Heart right ventricle (tissue), 16 donors: ENCODE measurements at regions not wholly inside any gene's neighbourhood (a gene's known extent, or its start where the extent isn't known, plus 50 kb on each side); places are given as distances from the start of the nearest gene placed in this dataset.

Experiments used
- ATAC-seq, 8 donors: fragments of 200-7000 bp; cut with Tn5 transposase; one replicate each; pipeline ENCODE4 v1.9.1; 2020; ENCODE audit warnings: mild to moderate bottlenecking in 8 of 8, moderate library complexity in 8 of 8, moderate number of reproducible peaks in 1 of 8
- DNase-seq, 2 donors: peaks; one replicate each; pipeline ENCODE4 v3.0.0-alpha.2; 2020
- H3K27ac ChIP-seq, 10 donors: fragments of 200-600 bp; sonication (generic) in 2 of 10; one replicate each; pipeline versions ENCODE4 v1.5.0 to v1.8.0; 2020 to 2022; ENCODE audit warnings: mild to moderate bottlenecking in 3 of 10
- H3K27me3 ChIP-seq, 7 donors: fragments of 200-600 bp; one replicate each; pipeline ENCODE4 v1.8.0; 2021 to 2022; ENCODE audit warnings: mild to moderate bottlenecking in 2 of 7
- H3K36me3 ChIP-seq, 9 donors: fragments of 200-600 bp; sonication (generic) in 1 of 9; one replicate each; pipeline versions ENCODE4 v1.5.0 to v1.8.0; 2020 to 2022; ENCODE audit warnings: mild to moderate bottlenecking in 2 of 9
- H3K4me1 ChIP-seq, 9 donors: fragments of 200-600 bp; sonication (generic) in 1 of 9; one replicate each; pipeline versions ENCODE4 v1.5.0 to v1.8.0; 2020 to 2022; ENCODE audit warnings: mild to moderate bottlenecking in 4 of 9
- H3K4me3 ChIP-seq, 10 donors: fragments of 200-600 bp; sonication (generic) in 2 of 10; one replicate each; pipeline versions ENCODE4 v1.5.0 to v1.8.0; 2020 to 2022; ENCODE audit warnings: mild to moderate bottlenecking in 7 of 10, moderate library complexity in 2 of 10
- H3K9me3 ChIP-seq, 11 donors: fragments of 200-600 bp in 10 of 11; sonication (generic) in 2 of 11; one replicate each; pipeline versions ENCODE4 v1.5.0 to v1.8.0; 2013 to 2022; ENCODE audit warnings: mild to moderate bottlenecking in 2 of 11, control low read depth in 1 of 11, moderate library complexity in 1 of 11
- WGBS, 2 donors: extraction: QIAGEN DNeasy Blood & Tissue Kit; methylation state at CpG; one replicate each; pipeline ENCODE4 v1.1.7; 2013; ENCODE audit warnings: inconsistent platforms in 1 of 2; 5-methylcytosine and 5-hydroxymethylcytosine counted together
- intact Hi-C, 10 donors: fragments of 100-400 bp; cut with DNase I; formaldehyde crosslinking; loops; one replicate each; pipeline versions ENCODE4 v1.11.1 to v1.14.2; 2022
- TF ChIP-seq, protein P1 (sequence below), 9 donors: fragments of 200-600 bp; sonication (generic) in 2 of 9; IDR thresholded peaks; one replicate each; pipeline versions ENCODE4 v1.5.0 to v1.8.0; 2021 to 2022; ENCODE audit warnings: antibody characterized with exemption in 9 of 9, mild to moderate bottlenecking in 5 of 9, moderate library complexity in 1 of 9
- donor health status: Arrhythmogenic right ventricular cardiomyopathy.
- donor health status: ischemic (EF 13 %, LVEDD 7.1; RV severe dilation, severe dysfunction).
- donor health status: healthy with polysubstance abuse.
- donor health status: DM: no; HTN: yes; CAD: no.
- donor health status: DM: no; HTN: no; CAD: no.
- donor health status: ischemic (EF 25% LVEDD 6.9; RV normal size, moderate dysfunction).
- donor health status: ischemic (EF 25% LVEDD 5.7; RV mildly dilated, moderate dysfunction).
- donor health status: healthy.
- donor health status: DM: yes; HTN: yes; CAD: no.
- donor health status: Ischemic cardiomyopathy.
- donor health status: ischemic (EF 35%, LVEDD 5.7; RV mildly dilated, moderate dysfunction).
- donor health status: nonischemic (EF 11% LVEDD 7.7; RV severe dilation, severe dysfunction).
- donor health status: DM: yes; HTN: yes; CAD: no.
- donor health status: PGD.
- donor health status: ischemic (EF 29% LVEDD 5.4; RV normal size, mild dysfunction).
- donor health status: nonischemic (EF 23%, LVEDD 6.1; RV moderate dilation, normal function).

DNA sequence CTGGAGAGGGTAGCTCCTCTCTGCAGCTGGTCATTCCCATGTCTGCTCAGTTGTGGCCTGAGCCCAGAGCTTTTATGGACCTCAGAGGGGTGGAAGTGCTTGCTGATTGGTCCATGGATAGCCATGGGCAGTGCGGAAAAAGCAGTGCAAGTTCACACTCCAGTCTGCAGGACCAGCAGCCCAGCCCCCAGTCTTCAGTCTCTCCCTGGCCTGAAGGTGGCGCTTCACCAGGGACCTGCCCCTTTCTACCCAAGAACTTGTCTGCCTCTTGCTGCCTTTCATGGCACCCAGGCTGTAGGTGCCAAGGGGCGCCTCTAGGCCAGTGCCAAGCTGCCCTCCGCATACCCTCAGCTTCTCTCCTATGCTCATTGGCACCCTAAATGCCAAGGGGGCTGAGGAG is 91.0 kb downstream of the TBXT start:
- DNase-seq, result no peak
- intact Hi-C loops, result no loop called here
- ATAC-seq, result no peak
- WGBS, 2 donors, result 79 to 92% methylated on average over 4 of the region's 4 CpGs
- Histone ChIP-seq H3K4me3 (no peak overlapping the region), H3K27me3 (peaks cover 0 to 23% (median 13%) of the 10 kb centered on the region in 7 donors), H3K36me3 (no peaks in the 10 kb centered on the region), H3K9me3 (no peaks in the 10 kb centered on the region), H3K27ac (no peak overlapping the region), H3K4me1 (peaks cover 0 to 3% (median 0%) of the 10 kb centered on the region in 9 donors)
- TF ChIP-seq, protein P1, sequence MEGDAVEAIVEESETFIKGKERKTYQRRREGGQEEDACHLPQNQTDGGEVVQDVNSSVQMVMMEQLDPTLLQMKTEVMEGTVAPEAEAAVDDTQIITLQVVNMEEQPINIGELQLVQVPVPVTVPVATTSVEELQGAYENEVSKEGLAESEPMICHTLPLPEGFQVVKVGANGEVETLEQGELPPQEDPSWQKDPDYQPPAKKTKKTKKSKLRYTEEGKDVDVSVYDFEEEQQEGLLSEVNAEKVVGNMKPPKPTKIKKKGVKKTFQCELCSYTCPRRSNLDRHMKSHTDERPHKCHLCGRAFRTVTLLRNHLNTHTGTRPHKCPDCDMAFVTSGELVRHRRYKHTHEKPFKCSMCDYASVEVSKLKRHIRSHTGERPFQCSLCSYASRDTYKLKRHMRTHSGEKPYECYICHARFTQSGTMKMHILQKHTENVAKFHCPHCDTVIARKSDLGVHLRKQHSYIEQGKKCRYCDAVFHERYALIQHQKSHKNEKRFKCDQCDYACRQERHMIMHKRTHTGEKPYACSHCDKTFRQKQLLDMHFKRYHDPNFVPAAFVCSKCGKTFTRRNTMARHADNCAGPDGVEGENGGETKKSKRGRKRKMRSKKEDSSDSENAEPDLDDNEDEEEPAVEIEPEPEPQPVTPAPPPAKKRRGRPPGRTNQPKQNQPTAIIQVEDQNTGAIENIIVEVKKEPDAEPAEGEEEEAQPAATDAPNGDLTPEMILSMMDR (IDR thresholded peaks at IDR 0.05), result no peak

DNA sequence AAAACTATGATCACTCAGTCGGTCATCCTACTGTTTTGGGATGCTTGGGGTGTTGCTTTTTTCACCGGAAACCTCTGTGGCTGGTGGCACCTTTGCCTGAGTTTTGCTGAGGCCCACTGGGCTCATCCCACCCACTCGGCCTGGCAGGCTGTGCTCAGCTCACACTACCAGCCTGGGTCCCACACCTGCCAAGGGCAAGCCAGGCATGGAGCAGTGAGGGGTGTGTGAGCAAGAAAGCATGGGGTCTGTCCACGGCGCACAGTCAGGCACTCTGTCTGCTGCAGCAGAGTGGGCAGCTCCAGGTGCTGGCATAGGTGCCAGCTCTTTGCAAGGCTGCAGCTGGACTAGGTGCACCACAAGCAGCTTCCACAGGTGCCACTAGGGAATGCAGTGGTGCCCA is 91.7 kb downstream of the TBXT start:
- no peaks in the 10 kb centered on the region for H3K9me3 ChIP-seq
- intact Hi-C loops, result no loop called here
- ATAC-seq (no peak), DNase-seq (no peak)
- peaks cover 0 to 23% (median 13%) of the 10 kb centered on the region in 7 donors for H3K27me3 ChIP-seq
- no peaks in the 10 kb centered on the region for H3K36me3 ChIP-seq
- 92 to 94% methylated on average over 5 of the region's 5 CpGs for WGBS, 2 donors
- no peak overlapping the region for H3K27ac ChIP-seq
- TF ChIP-seq, protein P1 (IDR thresholded peaks at IDR 0.05), result no peak
- H3K4me3 ChIP-seq, result no peak overlapping the region
- H3K4me1 ChIP-seq, result peaks cover 0 to 3% (median 0%) of the 10 kb centered on the region in 9 donors

DNA sequence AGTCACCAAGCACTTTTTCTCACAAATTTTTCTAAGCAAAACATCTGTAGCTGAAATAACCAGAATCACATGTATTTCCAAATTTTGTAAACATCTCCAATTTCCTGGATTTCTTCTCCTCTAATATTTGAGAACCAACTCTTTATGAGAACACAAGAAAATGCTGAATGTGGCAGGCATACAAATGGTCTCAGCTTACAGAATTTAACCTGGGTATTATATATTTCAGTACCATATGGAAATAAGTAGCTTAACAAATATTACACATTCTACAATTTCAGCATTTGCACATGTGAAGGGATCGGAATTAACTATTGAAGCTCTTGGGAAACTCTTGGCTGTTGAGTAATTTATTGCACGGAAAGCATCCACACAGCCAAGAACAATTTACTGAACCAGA is 92.5 kb downstream of the TBXT start:
- no peaks in the 10 kb centered on the region for H3K9me3 ChIP-seq
- peaks cover 0 to 3% (median 0%) of the 10 kb centered on the region in 9 donors for H3K4me1 ChIP-seq
- 76 to 79% methylated on average over 2 of the region's 2 CpGs for WGBS, 2 donors
- H3K36me3 ChIP-seq, result no peaks in the 10 kb centered on the region
- no peak for ATAC-seq
- H3K27me3 ChIP-seq, result peaks cover 0 to 24% (median 13%) of the 10 kb centered on the region in 7 donors
- TF ChIP-seq, protein P1 (IDR thresholded peaks at IDR 0.05), result no peak
- no peak overlapping the region for H3K27ac ChIP-seq
- DNase-seq, result no peak
- intact Hi-C loops, result no loop called here
- H3K4me3 ChIP-seq, result no peak overlapping the region

DNA sequence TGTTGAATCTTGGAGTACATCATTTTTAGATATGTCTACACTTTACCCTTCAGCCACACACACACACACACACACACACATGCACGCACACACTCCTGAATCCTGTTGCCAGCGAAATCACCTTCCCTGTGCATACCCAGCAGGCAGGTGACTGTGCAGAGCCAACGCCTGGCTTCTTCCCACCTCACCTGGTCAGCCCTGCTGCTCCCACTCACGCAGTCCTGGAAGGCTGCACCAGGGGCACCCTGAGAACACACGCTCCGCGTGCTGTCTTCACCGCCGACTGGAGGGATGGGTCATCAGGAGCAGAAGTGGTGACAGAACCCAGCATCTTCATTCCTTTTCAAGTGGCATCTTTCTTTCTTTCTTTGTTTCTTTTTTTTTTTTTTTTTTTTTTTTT is 94.6 kb downstream of the TBXT start:
- no peak for ATAC-seq
- WGBS, 2 donors, result 94 to 95% methylated on average over 9 of the region's 9 CpGs
- DNase-seq, result no peak

More for the DNA sequence above, 94.6 kb downstream of the TBXT start:
- H3K36me3 ChIP-seq, result no peaks in the 10 kb centered on the region
- H3K27ac ChIP-seq, result no peak overlapping the region
- H3K27me3 ChIP-seq, result peaks cover 0 to 29% (median 13%) of the 10 kb centered on the region in 7 donors
- peaks cover 0 to under 1% (median 0%) of the 10 kb centered on the region in 9 donors for H3K4me1 ChIP-seq
- no peak overlapping the region for H3K4me3 ChIP-seq
- TF ChIP-seq, protein P1 (IDR thresholded peaks at IDR 0.05), result no peak
- intact Hi-C loops, result no loop called here
- H3K9me3 ChIP-seq, result peaks cover 0 to 5% (median 0%) of the 10 kb centered on the region in 11 donors
